ENCODE measurements at regions not wholly inside any gene's neighbourhood (a gene's known extent, or its start where the extent isn't known, plus 50 kb on each side); places are given as distances from the start of the nearest gene placed in this dataset.

DNA sequence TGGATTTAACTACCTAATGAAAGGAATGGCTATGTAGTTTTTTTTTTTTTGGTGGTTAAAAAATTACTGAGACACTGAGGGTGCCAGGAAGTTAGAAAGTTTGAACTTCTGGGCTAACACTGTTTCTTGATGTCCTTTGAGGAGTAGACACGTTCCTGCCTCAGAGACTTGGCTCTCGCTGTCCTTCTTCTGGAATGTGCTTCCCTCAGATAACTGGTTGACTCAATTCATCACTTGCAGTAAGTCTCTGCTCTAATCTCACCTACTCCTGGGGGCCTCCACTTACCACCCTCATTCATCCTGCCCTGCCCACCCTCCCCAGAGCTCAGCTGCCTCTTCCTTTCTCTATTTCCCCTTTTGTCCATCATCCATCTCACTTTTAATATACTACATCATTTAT is 167.0 kb downstream of the YTHDC2 start:
- intact Hi-C loops (cut with DNase I; ENCODE audit: low total_unique reads), result no loop called here

DNA sequence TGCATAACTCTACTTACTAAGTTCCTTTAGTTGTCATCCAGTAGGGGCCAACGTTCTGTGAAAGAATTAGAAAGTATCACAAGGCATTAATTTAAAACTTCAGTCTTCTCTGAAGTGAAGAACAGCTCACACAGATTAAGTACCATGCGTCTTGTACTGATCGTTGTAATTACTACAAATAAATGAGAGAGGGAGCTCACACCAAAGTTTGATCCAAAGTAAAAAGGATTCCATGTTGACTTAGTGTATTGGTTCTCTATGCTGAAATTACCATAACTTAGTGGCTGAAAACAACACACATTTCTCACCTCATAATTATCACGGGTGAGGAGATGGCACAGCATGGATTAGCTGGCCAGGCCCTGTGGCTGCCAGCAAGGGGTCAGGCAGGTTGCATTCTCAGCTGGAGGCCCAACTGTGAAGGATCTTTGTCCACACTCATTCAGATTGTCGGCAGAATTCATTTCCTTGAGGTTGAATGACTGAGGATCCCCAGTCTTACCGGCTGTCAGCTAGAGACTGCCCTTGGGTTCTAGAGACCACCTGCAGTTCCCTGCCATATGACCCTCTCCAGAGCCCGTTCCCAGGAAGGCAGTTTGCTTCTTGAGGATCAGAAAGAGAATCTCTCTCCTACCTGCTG is 169.1 kb downstream of the YTHDC2 start:
- Histone ChIP-seq H3K36me3 (no peaks in the 10 kb centered on the region), H3K4me1 (no peaks in the 10 kb centered on the region), H3K9me3 (no peaks in the 10 kb centered on the region), H3K4me3 (no peak overlapping the region), H3K27me3 (no peaks in the 10 kb centered on the region), H3K27ac (no peak overlapping the region)
- DNase-seq, result no peak
- TF ChIP-seq, protein P1, sequence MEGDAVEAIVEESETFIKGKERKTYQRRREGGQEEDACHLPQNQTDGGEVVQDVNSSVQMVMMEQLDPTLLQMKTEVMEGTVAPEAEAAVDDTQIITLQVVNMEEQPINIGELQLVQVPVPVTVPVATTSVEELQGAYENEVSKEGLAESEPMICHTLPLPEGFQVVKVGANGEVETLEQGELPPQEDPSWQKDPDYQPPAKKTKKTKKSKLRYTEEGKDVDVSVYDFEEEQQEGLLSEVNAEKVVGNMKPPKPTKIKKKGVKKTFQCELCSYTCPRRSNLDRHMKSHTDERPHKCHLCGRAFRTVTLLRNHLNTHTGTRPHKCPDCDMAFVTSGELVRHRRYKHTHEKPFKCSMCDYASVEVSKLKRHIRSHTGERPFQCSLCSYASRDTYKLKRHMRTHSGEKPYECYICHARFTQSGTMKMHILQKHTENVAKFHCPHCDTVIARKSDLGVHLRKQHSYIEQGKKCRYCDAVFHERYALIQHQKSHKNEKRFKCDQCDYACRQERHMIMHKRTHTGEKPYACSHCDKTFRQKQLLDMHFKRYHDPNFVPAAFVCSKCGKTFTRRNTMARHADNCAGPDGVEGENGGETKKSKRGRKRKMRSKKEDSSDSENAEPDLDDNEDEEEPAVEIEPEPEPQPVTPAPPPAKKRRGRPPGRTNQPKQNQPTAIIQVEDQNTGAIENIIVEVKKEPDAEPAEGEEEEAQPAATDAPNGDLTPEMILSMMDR (IDR thresholded peaks at IDR 0.05 in 4 of 5, conservative IDR thresholded peaks at IDR 0.05 in 1 of 5), result no peak
- TF ChIP-seq POLR2A (IDR thresholded peaks at IDR 0.05), result no peak
- in situ Hi-C loops (cut with MboI; ENCODE audit: low sequenced_read_pairs in 4 of 4), result loop anchor here in 2 of 4 donors (25.0 kb wide), 1 partner anchor 780 kb away; no protein-coding TSS in a partner anchor
- intact Hi-C loops (cut with DNase I; ENCODE audit: low total_unique reads), result no loop called here
- ATAC-seq, result no peak

More for the DNA sequence above, 167.0 kb downstream of the YTHDC2 start:
- no peak for ATAC-seq
- Histone ChIP-seq H3K9me3 (no peaks in the 10 kb centered on the region), H3K27me3 (no peaks in the 10 kb centered on the region), H3K36me3 (no peaks in the 10 kb centered on the region), H3K4me3 (no peak overlapping the region), H3K27ac (no peak overlapping the region), H3K4me1 (no peaks in the 10 kb centered on the region)
- in situ Hi-C loops (cut with MboI; ENCODE audit: low sequenced_read_pairs in 4 of 4), result loop anchor here in 2 of 4 donors (25.0 kb wide), 1 partner anchor 782 kb away; no protein-coding TSS in a partner anchor
- DNase-seq, result no peak
- TF ChIP-seq POLR2A (IDR thresholded peaks at IDR 0.05), result no peak
- TF ChIP-seq, protein P1 (IDR thresholded peaks at IDR 0.05 in 4 of 5, conservative IDR thresholded peaks at IDR 0.05 in 1 of 5), result no peak

DNA sequence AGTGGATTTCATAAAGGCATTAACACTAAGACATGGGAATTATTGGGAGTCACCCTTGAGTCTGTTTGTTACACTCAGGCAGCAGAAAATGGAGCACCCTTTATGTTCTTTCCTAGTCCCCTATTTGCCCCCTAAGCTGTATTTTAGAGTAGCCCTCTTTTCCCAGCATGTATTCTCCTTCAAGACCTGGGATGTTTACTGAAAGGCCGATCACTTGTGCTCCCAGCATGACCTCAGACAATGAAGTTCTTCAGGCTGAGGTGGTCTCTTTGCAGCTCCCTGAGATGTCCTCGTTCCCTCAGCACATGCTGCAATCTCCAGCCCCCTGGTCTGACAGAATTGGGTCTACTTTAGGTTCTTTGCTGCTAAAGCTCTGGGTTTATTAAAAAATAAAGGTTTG is 169.7 kb downstream of the YTHDC2 start:
- H3K4me3 ChIP-seq, result no peak overlapping the region
- no peaks in the 10 kb centered on the region for H3K27me3 ChIP-seq
- intact Hi-C loops (cut with DNase I; ENCODE audit: low total_unique reads) (no loop called here), in situ Hi-C loops (cut with MboI; ENCODE audit: low sequenced_read_pairs in 4 of 4) (loop anchor here in 2 of 4 donors (25.0 kb wide), 1 partner anchor 779 kb away; no protein-coding TSS in a partner anchor)
- H3K27ac ChIP-seq, result no peak overlapping the region
- no peak for ATAC-seq
- no peaks in the 10 kb centered on the region for H3K36me3 ChIP-seq
- DNase-seq, result no peak
- no peaks in the 10 kb centered on the region for H3K9me3 ChIP-seq
- no peaks in the 10 kb centered on the region for H3K4me1 ChIP-seq
- TF ChIP-seq POLR2A (IDR thresholded peaks at IDR 0.05), result no peak
- TF ChIP-seq, protein P1 (IDR thresholded peaks at IDR 0.05 in 4 of 5, conservative IDR thresholded peaks at IDR 0.05 in 1 of 5), result no peak

DNA sequence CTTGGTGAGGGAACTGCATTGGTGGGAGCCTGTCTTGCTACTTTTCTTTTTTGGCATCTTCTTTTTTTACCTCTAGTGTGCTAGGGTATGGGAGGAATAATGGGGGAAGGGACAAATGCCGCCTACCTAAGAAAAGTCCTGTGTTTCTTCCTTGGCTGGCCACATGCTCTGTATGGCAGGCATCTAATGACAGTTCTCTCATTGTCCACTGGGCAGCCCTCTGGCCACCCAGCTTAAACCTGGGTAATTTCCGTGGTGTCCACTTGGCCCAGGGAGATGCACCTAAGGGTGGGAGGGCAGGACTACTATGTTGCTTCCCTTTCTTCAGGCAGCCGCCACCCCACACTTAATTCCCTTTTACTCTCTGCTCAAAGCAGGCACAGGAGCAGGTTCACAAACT is 173.1 kb downstream of the YTHDC2 start:
- Histone ChIP-seq H3K4me3 (no peak overlapping the region), H3K4me1 (no peaks in the 10 kb centered on the region), H3K36me3 (no peaks in the 10 kb centered on the region), H3K27me3 (no peaks in the 10 kb centered on the region), H3K9me3 (no peaks in the 10 kb centered on the region), H3K27ac (no peak overlapping the region)
- in situ Hi-C loops (cut with MboI; ENCODE audit: low sequenced_read_pairs in 4 of 4) (loop anchor here in 2 of 4 donors (25.0 kb wide), 1 partner anchor 776 kb away; no protein-coding TSS in a partner anchor), intact Hi-C loops (cut with DNase I; ENCODE audit: low total_unique reads) (no loop called here)
- DNase-seq, result no peak
- TF ChIP-seq POLR2A (IDR thresholded peaks at IDR 0.05), result no peak
- TF ChIP-seq, protein P1 (IDR thresholded peaks at IDR 0.05 in 4 of 5, conservative IDR thresholded peaks at IDR 0.05 in 1 of 5), result no peak
- ATAC-seq, result no peak
